ENCODE measurements at regions not wholly inside any gene's neighbourhood (a gene's known extent, or its start where the extent isn't known, plus 50 kb on each side); places are given as distances from the start of the nearest gene placed in this dataset.
"Not testable (repeated sequence)": the region's sequence is repeated elsewhere in the genome, so short reads cannot be mapped to it uniquely, and the experiment has no call there.

- not testable (repeated sequence) for H3K4me3 ChIP-seq, H3K36me3 ChIP-seq, H3K9me3 ChIP-seq, DNase-seq, H3K27me3 ChIP-seq
These were observed 545.4 kb downstream of the CDY1 start for GRCh38 chrY:26167332-26167731.

DNA sequence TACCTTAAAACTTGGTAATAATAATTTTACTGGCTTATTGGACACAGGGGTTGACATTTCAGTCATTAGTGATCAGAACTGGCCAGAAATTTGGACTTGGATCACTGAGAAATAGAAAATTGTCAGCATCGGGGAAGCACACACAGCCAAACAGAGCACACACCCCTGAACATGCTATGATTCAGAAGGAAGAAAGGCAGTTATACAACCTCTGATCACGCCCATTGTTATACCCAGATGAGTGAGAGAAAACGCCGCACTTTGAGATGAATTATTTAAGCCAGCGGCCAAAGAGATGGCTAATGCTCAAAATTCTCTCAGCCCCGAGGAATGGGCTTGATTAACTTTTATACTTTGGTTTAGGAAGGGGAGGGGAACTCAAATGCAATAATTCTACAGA is 557.4 kb downstream of the CDY1 start:
- not testable (repeated sequence) for H3K4me3 ChIP-seq, H3K27me3 ChIP-seq, H3K36me3 ChIP-seq, DNase-seq, H3K9me3 ChIP-seq

GRCh38 chrY:26224974-26225373 is 603.1 kb downstream of the CDY1 start:
- not testable (repeated sequence) for H3K36me3 ChIP-seq, H3K4me3 ChIP-seq, DNase-seq, H3K27me3 ChIP-seq, H3K9me3 ChIP-seq

DNA sequence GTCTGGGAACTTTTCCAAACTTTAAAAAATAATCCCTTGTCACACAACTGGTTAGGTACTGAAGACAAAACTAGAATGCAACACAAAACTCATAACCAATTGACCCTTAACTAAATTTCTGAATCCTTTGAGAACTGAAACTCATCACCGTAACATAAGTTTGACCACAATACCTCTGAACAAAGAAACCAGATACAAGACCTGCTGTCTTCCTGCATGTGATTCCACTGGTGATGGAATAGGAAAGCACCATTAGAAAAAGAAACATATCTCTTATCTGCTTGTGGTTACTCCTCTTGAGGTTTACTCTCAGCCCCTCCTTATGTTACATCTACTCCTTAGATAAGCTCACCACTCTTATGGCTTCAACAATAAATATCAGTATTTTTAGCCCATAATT is 603.6 kb downstream of the CDY1 start:
- H3K9me3 ChIP-seq, H3K27me3 ChIP-seq, H3K36me3 ChIP-seq, H3K4me3 ChIP-seq, DNase-seq: not testable (repeated sequence)

DNA sequence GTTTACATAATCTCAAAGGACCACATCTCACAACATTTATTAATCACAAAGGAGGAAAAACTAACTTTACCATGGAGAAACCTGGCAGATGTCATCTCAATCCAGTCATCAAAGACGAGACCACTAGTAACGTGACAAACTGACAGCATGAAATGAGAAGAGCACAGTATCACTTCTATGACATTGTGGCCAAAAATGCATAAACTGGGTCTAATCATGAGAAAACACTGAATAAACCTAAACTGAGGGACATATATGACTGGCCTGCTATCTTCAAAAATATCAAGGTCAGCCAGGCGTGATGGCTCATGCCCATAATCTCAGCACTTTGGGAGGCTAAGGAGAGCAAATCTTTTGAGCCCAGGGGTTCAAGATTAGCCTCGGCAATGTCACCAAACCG is 619.0 kb downstream of the CDY1 start:
- H3K36me3 ChIP-seq, H3K9me3 ChIP-seq, H3K27me3 ChIP-seq, DNase-seq, H3K4me3 ChIP-seq: not testable (repeated sequence)

DNA sequence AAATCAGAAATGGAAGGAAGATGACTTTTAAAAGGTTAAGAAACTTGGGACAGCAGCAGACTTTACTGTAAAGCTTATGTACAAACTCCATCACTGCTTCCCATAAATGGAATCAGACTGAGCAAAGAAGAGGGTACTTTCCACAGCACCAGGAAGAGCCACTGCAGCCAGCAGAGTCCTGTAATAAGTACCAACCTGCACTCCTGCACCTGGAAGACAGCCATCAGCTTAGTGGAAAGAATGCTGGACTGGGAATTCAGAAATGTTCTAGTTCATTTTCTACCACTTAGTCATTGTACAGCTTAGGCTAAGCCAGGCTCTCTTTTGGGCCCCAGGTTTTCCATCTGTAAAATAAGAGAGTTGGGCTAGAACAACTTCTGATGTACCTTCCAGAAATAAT is 632.3 kb downstream of the CDY1 start:
- not testable (repeated sequence) for H3K4me3 ChIP-seq, H3K9me3 ChIP-seq, H3K36me3 ChIP-seq, H3K27me3 ChIP-seq, DNase-seq

GRCh38 chrY:26265449-26265848 is 643.5 kb downstream of the CDY1 start:
- not testable (repeated sequence) for H3K27me3 ChIP-seq, H3K9me3 ChIP-seq, H3K4me3 ChIP-seq, H3K36me3 ChIP-seq, DNase-seq

DNA sequence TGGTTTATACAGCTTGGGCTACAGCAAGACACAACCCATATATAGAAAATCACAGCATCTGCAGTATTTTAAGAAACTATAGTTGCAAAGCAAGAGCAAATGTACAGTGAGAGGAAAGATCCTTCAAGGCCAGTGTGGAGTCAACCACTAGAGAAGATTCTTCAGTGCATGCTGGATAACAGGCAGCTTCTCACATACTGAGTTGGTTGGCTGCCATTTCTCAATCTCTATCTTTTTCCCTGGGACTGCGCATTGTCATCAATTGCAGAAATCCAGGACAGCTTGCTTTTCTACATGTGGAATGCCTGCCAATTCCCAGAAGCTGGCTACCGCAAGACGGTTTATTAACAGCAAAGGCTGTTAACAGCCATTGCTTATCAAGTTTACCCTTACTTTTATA is 646.5 kb downstream of the CDY1 start:
- H3K36me3 ChIP-seq, DNase-seq, H3K9me3 ChIP-seq, H3K27me3 ChIP-seq, H3K4me3 ChIP-seq: not testable (repeated sequence)

DNA sequence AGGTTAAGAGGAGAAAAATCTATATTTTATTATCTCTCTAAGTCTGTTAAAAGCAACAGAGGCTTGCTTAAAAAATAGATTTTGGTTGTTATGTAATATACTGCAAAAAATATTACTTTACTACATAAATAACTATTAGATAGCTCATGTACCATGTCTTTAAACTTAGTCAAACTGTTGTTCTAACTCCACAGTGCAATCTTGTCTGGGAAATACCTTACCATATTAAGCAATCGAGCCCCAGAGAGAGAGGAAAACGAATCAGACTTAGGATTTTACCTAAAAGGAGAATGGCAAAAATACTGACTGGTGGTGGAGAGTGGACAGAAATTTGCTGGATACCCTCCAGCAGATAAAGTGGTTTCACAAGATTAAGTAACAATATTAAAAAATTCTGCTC is 647.0 kb downstream of the CDY1 start:
- H3K36me3 ChIP-seq, H3K4me3 ChIP-seq, H3K27me3 ChIP-seq, DNase-seq, H3K9me3 ChIP-seq: not testable (repeated sequence)

DNA sequence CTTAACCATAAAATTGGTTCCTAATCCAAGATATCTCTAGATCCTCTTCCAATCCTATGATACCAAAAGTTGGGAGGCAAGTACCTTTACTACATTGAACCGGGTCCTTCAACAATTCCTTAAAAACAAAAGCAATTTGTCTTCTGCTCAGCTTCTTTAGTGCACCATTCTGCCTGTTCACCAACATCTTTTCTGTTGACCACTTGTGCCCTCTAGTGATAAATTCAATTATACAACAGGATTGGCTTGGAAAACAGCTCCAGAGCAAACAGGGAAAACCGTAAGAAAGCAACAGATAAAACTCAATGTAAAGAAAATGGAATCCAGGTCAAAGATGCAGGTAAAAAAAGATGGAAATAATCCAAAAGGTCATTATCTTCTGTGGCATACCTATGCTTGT is 651.2 kb downstream of the CDY1 start:
- DNase-seq, H3K4me3 ChIP-seq, H3K9me3 ChIP-seq, H3K36me3 ChIP-seq, H3K27me3 ChIP-seq: not testable (repeated sequence)

- H3K27me3 ChIP-seq, H3K4me3 ChIP-seq, H3K9me3 ChIP-seq, DNase-seq, H3K36me3 ChIP-seq: not testable (repeated sequence)
These were observed 684.1 kb downstream of the CDY1 start for GRCh38 chrY:26306046-26306445.

- H3K27me3 ChIP-seq, H3K4me3 ChIP-seq, H3K36me3 ChIP-seq, DNase-seq, H3K9me3 ChIP-seq: not testable (repeated sequence)
These were observed 684.9 kb downstream of the CDY1 start for GRCh38 chrY:26306630-26307385.

DNA sequence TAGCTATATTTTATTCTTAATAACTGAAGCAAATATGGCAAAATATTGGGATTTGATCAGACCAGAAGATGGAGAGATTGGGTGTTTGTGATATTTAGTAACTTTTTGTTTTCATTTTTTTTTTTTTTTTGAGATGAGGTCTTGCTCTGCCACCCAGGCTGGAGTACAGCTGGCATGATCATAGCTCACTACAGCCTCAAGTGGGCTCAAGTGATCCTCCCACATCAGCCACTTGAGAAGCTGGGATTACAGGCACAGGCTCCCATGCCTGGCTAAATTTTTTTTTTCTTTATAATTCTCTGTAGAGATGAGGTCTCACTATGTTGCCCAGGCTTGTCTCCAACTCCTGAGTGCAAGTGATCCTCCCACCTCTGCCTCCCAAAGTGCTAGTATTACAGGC is 686.4 kb downstream of the CDY1 start:
- H3K4me3 ChIP-seq, H3K27me3 ChIP-seq, DNase-seq, H3K9me3 ChIP-seq, H3K36me3 ChIP-seq: not testable (repeated sequence)

DNA sequence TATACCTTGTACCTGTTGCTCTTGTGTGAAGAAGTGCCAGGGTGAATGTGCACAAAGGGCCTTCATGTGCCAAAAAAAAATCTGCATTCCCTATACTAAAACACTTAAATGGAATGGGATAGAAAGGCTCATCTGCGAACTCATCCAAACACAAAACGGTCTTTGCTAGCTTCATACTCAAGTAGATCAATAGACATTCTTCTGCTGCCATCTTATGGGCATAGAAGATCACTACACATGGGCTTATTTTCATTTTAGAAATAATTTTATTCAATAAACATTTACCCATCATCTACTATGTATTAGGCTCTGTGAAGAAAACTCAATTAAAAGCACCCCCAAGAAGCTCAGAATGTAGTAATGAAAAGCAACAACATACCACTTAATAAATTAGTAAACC is 693.1 kb downstream of the CDY1 start:
- not testable (repeated sequence) for DNase-seq, H3K36me3 ChIP-seq, H3K9me3 ChIP-seq, H3K4me3 ChIP-seq, H3K27me3 ChIP-seq

- H3K27me3 ChIP-seq, DNase-seq, H3K36me3 ChIP-seq, H3K9me3 ChIP-seq, H3K4me3 ChIP-seq: not testable (repeated sequence)
These were observed 697.7 kb downstream of the CDY1 start for GRCh38 chrY:26319488-26320202.

GRCh38 chrY:26322756-26323155 is 700.8 kb downstream of the CDY1 start:
- not testable (repeated sequence) for DNase-seq, H3K4me3 ChIP-seq, H3K27me3 ChIP-seq, H3K9me3 ChIP-seq, H3K36me3 ChIP-seq

DNA sequence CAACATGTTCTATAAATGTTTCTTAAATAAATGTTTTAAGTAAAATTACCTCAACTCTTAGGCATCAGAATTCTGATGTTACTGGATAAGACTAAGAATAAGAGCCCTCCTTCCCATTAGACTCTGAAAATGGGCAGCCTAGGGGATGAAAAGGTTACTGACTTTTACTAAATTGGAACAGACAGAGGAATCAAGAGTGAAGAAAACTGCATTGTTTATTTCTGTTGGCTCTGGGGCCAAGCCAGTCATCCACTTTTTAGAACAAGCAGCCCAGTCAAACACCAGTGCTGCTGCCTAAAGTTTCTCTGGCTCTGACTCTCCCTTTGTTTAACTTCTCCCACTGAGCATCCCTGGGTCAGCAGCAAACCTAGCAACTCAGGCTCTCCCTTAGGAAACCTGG is 731.0 kb downstream of the CDY1 start:
- H3K9me3 ChIP-seq, H3K27me3 ChIP-seq, H3K4me3 ChIP-seq, H3K36me3 ChIP-seq: not testable (repeated sequence)
- peak; percentile 75 for DNase-seq

GRCh38 chrY:26354191-26354590 is 732.3 kb downstream of the CDY1 start:
- Histone ChIP-seq H3K9me3 (no peaks in the 10 kb centered on the region), H3K36me3 (no peaks in the 10 kb centered on the region), H3K4me3 (no peak overlapping the region), H3K27me3 (no peaks in the 10 kb centered on the region)
- DNase-seq, result no peak

Data from MG63 (cell line).